Fibroblast of mammary gland (primary cell): ENCODE measurements at regions not wholly inside any gene's neighbourhood (a gene's known extent, or its start where the extent isn't known, plus 50 kb on each side); places are given as distances from the start of the nearest gene placed in this dataset.
"Not testable (repeated sequence)": the region's sequence is repeated elsewhere in the genome, so short reads cannot be mapped to it uniquely, and the experiment has no call there.

Experiments used
- DNase-seq: peaks from one replicate; pipeline ENCODE4 v3.0.0-alpha.2; 2010; ENCODE audit warnings: low read depth
- H3K4me3 ChIP-seq: 2 replicates; pipeline ENCODE4 v1.5.1; 2011; ENCODE audit warnings: low read depth, mild to moderate bottlenecking, low read length, moderate library complexity; ENCODE audit not compliant: control insufficient read depth
- CTCF ChIP-seq: conservative IDR thresholded peaks from 2 replicates; pipeline ENCODE4 v1.5.1; 2011; ENCODE audit warnings: low read depth, low read length, inconsistent platforms; ENCODE audit not compliant: control insufficient read depth, insufficient read depth

- no peak overlapping the region for H3K4me3 ChIP-seq
- no peak for TF ChIP-seq CTCF
- DNase-seq: no peak
Observed at GRCh38 chr3:116512281-116512680, 67.0 kb upstream of the LSAMP start.

GRCh38 chr3:116512931-116513330, 67.6 kb upstream of the LSAMP start:
- H3K4me3 ChIP-seq: no peak overlapping the region
- TF ChIP-seq CTCF: no peak
- no peak for DNase-seq

GRCh38 chr3:116515973-116516372, 70.7 kb upstream of the LSAMP start:
- no peak for TF ChIP-seq CTCF
- no peak overlapping the region for H3K4me3 ChIP-seq
- no peak for DNase-seq

- peak; percentile 11 for DNase-seq
- TF ChIP-seq CTCF: peak; percentile 27
- no peak overlapping the region for H3K4me3 ChIP-seq
Observed at GRCh38 chr3:116517308-116517707, 72.0 kb upstream of the LSAMP start.

GRCh38 chr3:116519101-116519500, 73.8 kb upstream of the LSAMP start:
- not testable (repeated sequence) for H3K4me3 ChIP-seq, DNase-seq

- not testable (repeated sequence) for DNase-seq, H3K4me3 ChIP-seq
Observed at GRCh38 chr3:116519823-116520222, 74.5 kb upstream of the LSAMP start.

GRCh38 chr3:116524453-116525210, 79.3 kb upstream of the LSAMP start:
- H3K4me3 ChIP-seq: no peak overlapping the region
- no peak for TF ChIP-seq CTCF
- peak; percentile 31 for DNase-seq

- H3K4me3 ChIP-seq: no peak overlapping the region
- TF ChIP-seq CTCF: no peak
- no peak for DNase-seq
Observed at GRCh38 chr3:116552246-116552645, 107.0 kb upstream of the LSAMP start.
